HT-29 (cell line): ENCODE measurements at regions not wholly inside any gene's neighbourhood (a gene's known extent, or its start where the extent isn't known, plus 50 kb on each side); places are given as distances from the start of the nearest gene placed in this dataset.
"Not testable (repeated sequence)": the region's sequence is repeated elsewhere in the genome, so short reads cannot be mapped to it uniquely, and the experiment has no call there.

Experiments used
- DNase-seq: peaks from one replicate; pipeline ENCODE4 v3.0.0-alpha.2; 2015; ENCODE audit warnings: low spot score

GRCh38 chrX:6990552-6991193 is 156.8 kb upstream of the STS start:
- DNase-seq = no peak

GRCh38 chrX:6989858-6990257 is 157.7 kb upstream of the STS start:
- DNase-seq = no peak

- DNase-seq = not testable (repeated sequence)
Measured at GRCh38 chrX:6988694-6989093, 158.8 kb upstream of the STS start.

- DNase-seq = no peak
Measured at GRCh38 chrX:6986915-6987314, 160.6 kb upstream of the STS start.

- no peak for DNase-seq
Measured at GRCh38 chrX:6985537-6985936, 162.0 kb upstream of the STS start.

- no peak for DNase-seq
Measured at GRCh38 chrX:6983207-6983955, 164.1 kb upstream of the STS start.

GRCh38 chrX:6981718-6982406 is 165.7 kb upstream of the STS start:
- no peak for DNase-seq

GRCh38 chrX:6980981-6981380 is 166.5 kb upstream of the STS start:
- DNase-seq = no peak

GRCh38 chrX:6968231-6968630 is 179.3 kb upstream of the STS start:
- DNase-seq = no peak

GRCh38 chrX:6965729-6966128 is 181.8 kb upstream of the STS start:
- no peak for DNase-seq

GRCh38 chrX:6962006-6962355 is 185.5 kb upstream of the STS start:
- DNase-seq = no peak

- no peak for DNase-seq
Measured at GRCh38 chrX:6961286-6962005, 186.1 kb upstream of the STS start.

- DNase-seq = no peak
Measured at GRCh38 chrX:6959006-6959405, 188.5 kb upstream of the STS start.

GRCh38 chrX:6954836-6955235 is 192.7 kb upstream of the STS start:
- no peak for DNase-seq

GRCh38 chrX:6946168-6946567 is 201.3 kb upstream of the STS start:
- DNase-seq = no peak

- no peak for DNase-seq
Measured at GRCh38 chrX:6941041-6941440, 206.5 kb upstream of the STS start.

- not testable (repeated sequence) for DNase-seq
Measured at GRCh38 chrX:6932942-6933341, 214.6 kb upstream of the STS start.

GRCh38 chrX:6930307-6930849 is 217.1 kb upstream of the STS start:
- no peak for DNase-seq

- no peak for DNase-seq
Measured at GRCh38 chrX:6924443-6925077, 223.0 kb upstream of the STS start.

- no peak for DNase-seq
Measured at GRCh38 chrX:6917666-6918065, 229.8 kb upstream of the STS start.

GRCh38 chrX:6910218-6910617 is 237.3 kb upstream of the STS start:
- DNase-seq = no peak

- DNase-seq = no peak
Measured at GRCh38 chrX:6909396-6909795, 238.1 kb upstream of the STS start.
